Activated naive CD8-positive, alpha-beta T cell treated with anti-CD3 and anti-CD28 coated beads, Interleukin-2, amount 50 U/mL, for 24 hours (primary cell): ENCODE measurements at regions not wholly inside any gene's neighbourhood (a gene's known extent, or its start where the extent isn't known, plus 50 kb on each side); places are given as distances from the start of the nearest gene placed in this dataset.
"Not testable (repeated sequence)": the region's sequence is repeated elsewhere in the genome, so short reads cannot be mapped to it uniquely, and the experiment has no call there.

ENCODE experiments used
- ATAC-seq: fragments of 150-1000 bp; cut with Tn5 transposase; one replicate; pipeline ENCODE4 v1.10.0; 2021
- DNase-seq: peaks from one replicate; pipeline ENCODE4 v3.0.0; 2021
- H3K27ac Mint-ChIP-seq: one replicate; pipeline ENCODE4 v1.8.0; 2021; ENCODE audit warnings: mild to moderate bottlenecking, mixed read lengths
- H3K27me3 Mint-ChIP-seq: one replicate; pipeline ENCODE4 v1.8.0; 2021; ENCODE audit warnings: mixed read lengths
- H3K36me3 Mint-ChIP-seq: one replicate; pipeline ENCODE4 v1.8.0; 2021; ENCODE audit warnings: low read depth, mixed read lengths
- H3K4me1 Mint-ChIP-seq: one replicate; pipeline ENCODE4 v1.8.0; 2021; ENCODE audit warnings: mixed read lengths
- H3K4me3 Mint-ChIP-seq: one replicate; pipeline ENCODE4 v1.8.0; 2021; ENCODE audit warnings: mild to moderate bottlenecking, moderate library complexity, mixed read lengths
- H3K9me3 Mint-ChIP-seq: one replicate; pipeline ENCODE4 v1.8.0; 2021; ENCODE audit warnings: mixed read lengths

DNA sequence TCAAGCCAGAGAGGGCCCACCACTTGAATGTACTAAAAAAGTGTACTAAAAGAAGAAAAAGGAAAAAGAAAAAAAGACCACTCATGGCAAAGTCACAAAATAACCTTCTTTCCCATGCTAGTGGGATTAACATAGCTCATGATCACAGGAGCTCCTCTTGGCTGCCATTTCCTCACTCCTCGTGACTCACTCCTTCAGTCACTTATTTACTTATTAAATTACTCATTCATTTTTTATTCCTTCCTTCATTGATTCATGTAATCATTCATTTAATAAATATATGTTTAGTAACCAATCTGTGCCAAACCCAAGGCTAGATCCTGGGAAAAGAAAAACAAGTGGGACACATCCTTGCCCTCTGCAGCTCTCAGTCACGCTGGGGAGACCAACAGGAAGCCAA lies 300.5 kb downstream of the INSIG2 start:
- H3K27ac Mint-ChIP-seq: no peak overlapping the region

DNA sequence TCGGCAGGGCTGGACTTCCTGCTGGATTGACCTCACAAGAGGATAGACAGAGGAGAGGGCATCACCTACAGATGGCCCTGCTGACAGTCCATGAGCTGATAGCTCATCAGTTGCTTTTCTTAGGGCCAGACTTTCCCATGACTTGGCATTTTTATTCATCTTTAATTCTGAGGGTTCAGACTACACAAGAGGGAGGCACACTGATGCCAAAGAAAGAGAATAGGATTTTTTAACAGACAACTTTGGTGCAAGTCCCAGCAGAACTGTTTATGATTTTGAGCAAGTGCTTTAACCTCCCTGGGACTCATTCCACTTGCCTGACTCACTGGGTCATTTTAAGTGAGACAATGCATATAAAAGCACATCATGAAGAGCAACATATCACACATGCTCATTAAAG lies 299.2 kb downstream of the INSIG2 start:
- no peaks in the 10 kb centered on the region for H3K4me1 Mint-ChIP-seq
- no peaks in the 10 kb centered on the region for H3K9me3 Mint-ChIP-seq
- peaks cover 3% of the 10 kb centered on the region for H3K27me3 Mint-ChIP-seq
- ATAC-seq: no peak
- no peak overlapping the region for H3K27ac Mint-ChIP-seq
- H3K4me3 Mint-ChIP-seq: no peak overlapping the region
- no peaks in the 10 kb centered on the region for H3K36me3 Mint-ChIP-seq
- DNase-seq: no peak

More for the DNA sequence above, 300.5 kb downstream of the INSIG2 start:
- no peaks in the 10 kb centered on the region for H3K36me3 Mint-ChIP-seq
- H3K9me3 Mint-ChIP-seq: no peaks in the 10 kb centered on the region
- H3K4me1 Mint-ChIP-seq: no peaks in the 10 kb centered on the region
- H3K4me3 Mint-ChIP-seq: no peak overlapping the region
- ATAC-seq (no peak), DNase-seq (no peak)
- H3K27me3 Mint-ChIP-seq: peaks cover 5% of the 10 kb centered on the region

DNA sequence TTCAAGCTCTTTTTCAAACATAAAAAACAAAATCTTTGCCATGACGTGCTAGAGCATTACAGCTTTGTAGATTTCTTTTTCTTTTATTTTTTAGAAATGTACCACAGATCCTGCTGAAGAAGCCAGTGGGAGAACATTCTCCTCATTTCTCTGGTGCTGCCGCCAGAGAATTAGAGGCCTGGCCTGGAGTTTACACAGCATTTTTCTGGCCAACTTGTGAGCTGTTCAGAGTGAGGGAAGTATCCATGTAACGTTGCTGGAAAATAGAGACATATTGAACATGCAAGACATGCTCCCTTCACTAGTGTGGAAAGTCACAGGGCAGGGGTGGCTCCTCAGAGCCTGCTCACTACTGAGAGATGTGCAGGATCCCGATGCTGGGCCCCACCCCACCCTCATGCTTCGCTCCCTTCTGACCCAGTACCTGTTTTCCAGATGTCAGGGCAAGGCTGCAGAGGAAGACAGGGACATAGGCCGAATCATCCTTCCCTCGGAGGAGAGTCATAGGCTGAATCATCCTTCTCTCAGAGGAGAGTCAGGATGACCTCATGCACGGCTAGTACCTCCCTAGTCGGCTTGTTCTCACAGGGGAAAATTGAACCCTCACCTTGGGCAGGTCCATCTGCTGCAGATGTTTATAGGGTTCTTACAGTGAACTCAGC lies 298.5 kb downstream of the INSIG2 start:
- H3K4me1 Mint-ChIP-seq: no peaks in the 10 kb centered on the region
- no peak for ATAC-seq
- H3K36me3 Mint-ChIP-seq: no peaks in the 10 kb centered on the region
- H3K27ac Mint-ChIP-seq: no peak overlapping the region
- no peak for DNase-seq
- H3K4me3 Mint-ChIP-seq: no peak overlapping the region
- peaks cover 3% of the 10 kb centered on the region for H3K27me3 Mint-ChIP-seq
- H3K9me3 Mint-ChIP-seq: no peaks in the 10 kb centered on the region

DNA sequence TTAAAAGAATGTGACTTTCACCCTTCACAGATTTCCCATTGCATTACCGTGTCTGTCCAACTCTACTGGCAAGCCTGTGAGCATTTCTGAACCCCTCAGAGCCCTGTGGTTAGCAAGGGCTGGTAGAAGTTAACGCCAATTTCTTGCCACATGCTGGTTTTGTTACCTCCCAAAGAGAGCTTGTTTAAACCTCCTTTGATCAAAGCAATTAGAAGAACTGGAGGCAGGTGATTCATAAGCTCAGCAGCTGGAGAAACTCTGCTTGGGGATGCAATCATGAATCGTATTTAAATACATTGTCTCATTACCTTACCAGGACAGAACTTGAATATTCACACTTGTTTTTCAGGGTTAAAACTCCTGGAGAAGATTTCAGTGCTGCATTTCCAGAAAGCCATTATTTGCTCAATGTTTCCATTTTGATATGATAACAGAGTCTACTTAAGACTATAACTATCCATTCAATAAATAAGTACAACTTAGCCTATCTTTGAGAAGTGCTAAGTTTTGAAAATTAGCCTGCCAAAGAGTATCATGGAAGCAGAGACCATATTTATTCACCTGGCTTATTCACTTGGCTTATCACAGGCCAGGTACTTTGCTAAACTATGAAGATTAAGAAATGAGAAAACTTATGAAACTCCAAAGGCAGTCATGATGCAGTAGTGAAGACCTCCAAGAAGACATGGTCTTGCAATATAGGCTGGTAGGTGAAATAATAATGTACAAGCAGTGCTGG lies 292.8 kb downstream of the INSIG2 start:
- DNase-seq (no peak), ATAC-seq (no peak)
- H3K36me3 Mint-ChIP-seq: no peaks in the 10 kb centered on the region
- no peaks in the 10 kb centered on the region for H3K9me3 Mint-ChIP-seq
- H3K27ac Mint-ChIP-seq: no peak overlapping the region
- no peak overlapping the region for H3K4me3 Mint-ChIP-seq
- H3K27me3 Mint-ChIP-seq: peaks cover 2% of the 10 kb centered on the region
- no peaks in the 10 kb centered on the region for H3K4me1 Mint-ChIP-seq

DNA sequence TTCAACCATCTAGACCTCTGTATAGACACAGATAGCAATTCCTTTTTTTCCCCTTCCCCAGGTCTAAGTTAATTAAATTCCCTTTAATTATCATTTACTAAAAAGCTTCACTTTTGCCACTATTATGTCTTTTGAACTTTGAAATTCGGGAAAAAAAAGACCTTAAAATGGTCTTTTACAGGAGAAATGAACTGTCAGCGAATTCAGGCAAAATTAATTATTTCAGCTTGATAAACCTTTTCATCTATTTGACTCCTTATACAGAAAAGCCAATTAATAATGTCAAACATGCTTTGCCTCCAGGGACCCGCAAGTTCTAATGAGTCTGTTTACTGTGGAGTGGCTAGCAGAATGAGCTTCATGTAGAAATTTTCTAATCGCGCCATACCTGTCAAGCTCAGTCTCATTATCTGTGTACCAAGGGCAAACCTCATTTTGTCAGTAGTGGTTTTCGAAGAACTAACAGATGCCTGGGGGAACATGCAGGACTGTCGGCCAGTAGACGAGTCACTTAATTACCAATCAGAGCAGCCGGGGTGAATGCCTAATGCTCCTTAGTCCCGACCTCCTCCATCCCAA lies 287.7 kb downstream of the INSIG2 start:
- ATAC-seq: no peak
- Mint-ChIP-seq H3K4me3 (no peak overlapping the region), H3K9me3 (no peaks in the 10 kb centered on the region), H3K27ac (no peak overlapping the region), H3K4me1 (no peaks in the 10 kb centered on the region), H3K27me3 (peaks cover 2% of the 10 kb centered on the region), H3K36me3 (no peaks in the 10 kb centered on the region)
- no peak for DNase-seq

DNA sequence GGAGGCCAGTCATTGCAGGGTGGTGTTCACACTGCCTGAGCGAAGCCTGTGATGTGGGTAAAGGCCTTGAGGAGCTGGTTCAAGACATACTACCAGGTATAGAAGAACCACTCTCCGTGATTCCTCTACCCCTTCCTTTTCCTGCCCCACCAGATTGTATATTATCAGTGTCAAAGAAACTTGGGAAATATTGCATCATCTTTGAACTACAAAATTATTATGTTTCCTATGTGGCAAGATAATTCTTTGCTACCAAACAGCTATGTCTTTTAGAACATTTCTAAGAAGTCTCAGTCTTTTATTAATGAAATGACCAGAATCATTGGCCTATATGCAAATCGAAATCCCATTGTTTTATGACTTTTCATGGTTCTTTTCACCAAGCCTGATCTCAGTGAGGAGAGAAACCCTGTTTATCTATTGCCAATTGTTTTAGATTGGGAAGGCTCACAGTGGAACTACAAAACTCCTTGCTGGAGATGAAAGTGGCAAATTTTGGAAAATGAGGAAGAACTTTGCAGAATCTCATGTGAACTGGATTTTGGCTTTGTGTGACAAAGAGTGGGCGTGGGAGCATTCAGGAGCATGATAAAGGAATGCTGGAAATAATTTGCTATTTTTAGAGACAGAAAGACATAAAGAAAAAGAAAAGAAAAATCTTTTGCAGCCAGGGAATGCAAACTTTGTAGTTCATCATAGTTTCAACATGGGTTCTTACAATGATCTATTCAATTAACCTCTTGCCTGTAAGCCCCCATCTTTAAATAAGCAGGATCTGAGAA lies 286.9 kb downstream of the INSIG2 start:
- H3K27me3 Mint-ChIP-seq: peaks cover 2% of the 10 kb centered on the region
- no peaks in the 10 kb centered on the region for H3K36me3 Mint-ChIP-seq
- H3K4me3 Mint-ChIP-seq: no peak overlapping the region
- ATAC-seq (no peak), DNase-seq (no peak)
- no peak overlapping the region for H3K27ac Mint-ChIP-seq
- H3K9me3 Mint-ChIP-seq: no peaks in the 10 kb centered on the region
- H3K4me1 Mint-ChIP-seq: no peaks in the 10 kb centered on the region

DNA sequence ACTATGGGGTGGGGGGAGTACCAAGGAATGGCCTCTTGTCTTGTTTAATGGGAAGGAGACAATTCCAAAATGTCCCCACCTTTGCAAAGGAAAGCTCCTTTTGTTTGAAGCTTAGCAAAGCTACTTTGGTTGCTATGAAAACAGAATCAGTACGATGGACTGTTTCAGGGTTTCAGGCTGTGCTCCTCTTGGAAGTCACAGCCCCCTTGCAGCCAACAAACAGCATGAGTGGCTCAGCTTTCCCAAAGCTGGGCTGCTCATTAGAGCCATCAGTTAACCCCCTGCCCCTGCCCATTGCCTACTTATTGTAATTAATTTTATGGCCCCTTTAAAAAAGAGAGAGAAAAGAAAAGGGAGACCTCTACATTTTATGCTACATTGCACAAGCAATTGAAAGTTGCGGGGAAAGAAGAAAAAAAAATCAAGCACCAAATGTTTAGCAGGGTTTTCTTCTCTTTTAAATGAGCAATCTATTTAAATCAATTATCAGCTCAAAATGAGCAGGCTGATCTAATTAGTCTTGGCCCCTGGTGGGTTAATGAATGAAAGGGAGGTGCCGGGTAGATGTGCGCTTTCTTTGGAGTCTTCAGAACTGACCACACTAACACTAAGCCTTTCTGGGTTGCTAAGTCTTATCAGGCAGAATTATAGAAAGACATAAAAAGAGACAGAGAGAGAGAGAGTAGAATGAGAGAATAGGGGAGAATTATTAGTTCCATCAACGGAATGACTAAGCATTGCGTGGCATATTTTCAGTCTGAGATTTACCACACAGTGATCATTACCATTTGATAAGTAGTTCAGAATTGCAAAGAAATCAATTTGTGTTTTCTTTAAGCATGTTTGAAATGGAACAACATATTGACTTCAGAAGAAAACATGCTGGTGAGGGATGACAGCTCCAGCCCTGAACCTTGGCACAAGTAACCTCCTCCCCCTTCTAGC lies 284.9 kb downstream of the INSIG2 start:
- no peaks in the 10 kb centered on the region for H3K9me3 Mint-ChIP-seq
- H3K36me3 Mint-ChIP-seq: no peaks in the 10 kb centered on the region
- ATAC-seq (no peak), DNase-seq (no peak)
- no peak overlapping the region for H3K4me3 Mint-ChIP-seq
- no peak overlapping the region for H3K27ac Mint-ChIP-seq
- no peaks in the 10 kb centered on the region for H3K4me1 Mint-ChIP-seq
- peaks cover 7% of the 10 kb centered on the region for H3K27me3 Mint-ChIP-seq

DNA sequence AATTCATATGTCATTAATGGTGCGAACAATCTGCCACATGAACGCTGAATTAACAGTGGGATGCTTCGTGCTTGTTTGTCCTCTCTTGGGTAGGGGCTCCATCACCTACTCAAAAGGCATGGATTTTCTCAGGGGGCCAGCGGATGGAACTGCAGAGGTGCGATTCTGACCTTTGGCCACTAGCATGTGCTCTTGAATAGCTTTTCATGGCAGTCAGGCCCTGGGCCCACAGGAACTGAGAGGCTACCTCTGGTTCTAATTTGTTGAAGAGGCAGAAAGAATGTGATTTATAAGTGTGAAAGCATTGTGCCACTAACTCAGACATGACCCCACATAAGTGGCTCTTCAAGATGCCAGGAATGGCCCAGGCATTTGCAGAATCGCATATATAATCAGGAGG lies 283.2 kb downstream of the INSIG2 start:
- H3K9me3 Mint-ChIP-seq: no peaks in the 10 kb centered on the region
- H3K36me3 Mint-ChIP-seq: no peaks in the 10 kb centered on the region
- DNase-seq (peak; percentile 2), ATAC-seq (no peak)
- H3K4me3 Mint-ChIP-seq: no peak overlapping the region
- H3K27me3 Mint-ChIP-seq: peaks cover 12% of the 10 kb centered on the region
- H3K4me1 Mint-ChIP-seq: no peaks in the 10 kb centered on the region
- H3K27ac Mint-ChIP-seq: no peak overlapping the region

DNA sequence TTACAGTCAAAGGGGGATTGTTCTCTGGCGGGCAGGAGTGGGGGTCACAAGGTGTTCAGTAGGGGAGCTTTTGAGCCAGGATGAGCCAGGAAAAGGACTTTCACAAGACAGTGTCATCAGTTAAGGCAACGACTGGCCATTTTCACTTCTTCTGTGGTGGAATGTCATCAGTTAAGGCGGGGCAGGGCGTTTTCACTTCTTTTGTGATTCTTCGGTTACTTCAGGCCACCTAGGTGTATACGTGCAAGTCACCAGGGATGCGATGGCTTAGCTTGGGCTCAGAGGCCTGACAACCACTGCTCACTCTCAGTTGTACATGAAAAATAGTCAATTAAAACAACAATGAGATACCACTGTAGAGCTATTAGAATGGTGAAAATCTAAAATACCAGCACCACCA lies 281.2 kb downstream of the INSIG2 start:
- H3K27ac Mint-ChIP-seq, DNase-seq, ATAC-seq, H3K4me1 Mint-ChIP-seq, H3K4me3 Mint-ChIP-seq, H3K36me3 Mint-ChIP-seq, H3K9me3 Mint-ChIP-seq: not testable (repeated sequence)
- peaks cover 12% of the 10 kb centered on the region for H3K27me3 Mint-ChIP-seq

DNA sequence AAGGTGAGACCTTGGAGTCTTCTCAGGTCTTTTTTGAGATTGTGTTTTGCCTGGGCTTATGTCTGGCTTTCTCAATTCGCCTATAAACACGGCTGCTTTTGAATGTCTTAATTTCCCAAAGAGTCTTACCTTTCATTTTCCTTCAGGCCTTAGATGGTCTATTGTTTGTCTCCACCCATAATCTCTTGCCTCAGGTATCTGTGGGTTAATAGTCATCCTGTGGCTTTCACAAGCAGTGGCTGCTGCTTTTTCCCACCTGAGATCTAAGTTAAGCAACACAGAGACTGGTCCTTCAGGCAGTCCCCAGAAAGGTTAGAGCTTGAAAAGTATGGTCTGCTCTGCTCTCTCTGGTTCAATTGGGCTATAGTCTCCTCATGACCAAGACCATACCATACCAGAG lies 275.3 kb downstream of the INSIG2 start:
- H3K9me3 Mint-ChIP-seq: peaks cover 12% of the 10 kb centered on the region
- no peaks in the 10 kb centered on the region for H3K4me1 Mint-ChIP-seq
- no peaks in the 10 kb centered on the region for H3K36me3 Mint-ChIP-seq
- ATAC-seq (no peak), DNase-seq (no peak)
- no peak overlapping the region for H3K4me3 Mint-ChIP-seq
- no peak overlapping the region for H3K27ac Mint-ChIP-seq
- H3K27me3 Mint-ChIP-seq: peaks cover 12% of the 10 kb centered on the region

DNA sequence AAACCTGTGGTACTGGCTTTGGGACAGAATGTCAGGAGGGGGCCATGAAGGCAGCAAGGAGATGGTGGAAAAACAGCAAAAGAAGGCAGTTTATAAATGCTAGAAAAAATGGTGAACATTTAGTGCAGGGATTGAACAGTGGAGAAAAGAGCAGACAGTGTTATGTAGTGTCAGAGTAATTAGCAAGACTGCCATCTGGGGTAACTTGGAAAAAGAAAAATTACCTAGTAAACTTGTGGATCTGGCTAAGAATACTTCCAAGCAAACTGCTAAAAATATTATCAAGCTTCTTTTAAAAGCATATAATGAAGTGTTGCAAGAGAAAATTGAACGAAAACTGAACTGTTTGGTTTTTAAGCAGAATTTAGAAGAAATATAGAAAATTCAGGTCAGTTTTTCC lies 267.8 kb downstream of the INSIG2 start:
- no peak for ATAC-seq
- no peak overlapping the region for H3K27ac Mint-ChIP-seq
- peaks cover 15% of the 10 kb centered on the region for H3K9me3 Mint-ChIP-seq
- H3K27me3 Mint-ChIP-seq: peaks cover 9% of the 10 kb centered on the region
- DNase-seq: no peak
- no peaks in the 10 kb centered on the region for H3K36me3 Mint-ChIP-seq
- H3K4me3 Mint-ChIP-seq: no peak overlapping the region
- no peaks in the 10 kb centered on the region for H3K4me1 Mint-ChIP-seq

DNA sequence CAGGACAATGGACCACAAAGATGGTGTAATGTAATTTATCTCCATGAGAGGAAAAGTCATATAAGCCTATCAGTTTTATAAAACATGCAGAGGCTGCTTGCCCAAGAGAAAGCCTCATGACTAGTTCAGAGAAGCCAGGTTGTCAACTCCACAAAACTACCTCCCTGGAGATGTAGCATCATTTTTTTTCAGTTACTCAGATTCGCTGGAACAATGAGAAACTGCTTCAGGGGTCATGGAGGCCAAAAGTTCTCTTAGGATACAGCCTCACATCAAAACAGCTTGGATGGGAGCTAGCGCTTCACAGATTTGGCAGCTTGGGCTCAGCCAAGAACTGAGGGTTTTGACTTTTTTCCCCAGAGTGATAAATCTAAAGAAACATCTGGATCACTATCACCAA lies 263.5 kb downstream of the INSIG2 start:
- Mint-ChIP-seq H3K4me1 (no peaks in the 10 kb centered on the region), H3K4me3 (no peak overlapping the region), H3K36me3 (no peaks in the 10 kb centered on the region), H3K27me3 (peaks cover 8% of the 10 kb centered on the region), H3K9me3 (no peaks in the 10 kb centered on the region), H3K27ac (no peak overlapping the region)
- no peak for DNase-seq
- ATAC-seq: no peak

DNA sequence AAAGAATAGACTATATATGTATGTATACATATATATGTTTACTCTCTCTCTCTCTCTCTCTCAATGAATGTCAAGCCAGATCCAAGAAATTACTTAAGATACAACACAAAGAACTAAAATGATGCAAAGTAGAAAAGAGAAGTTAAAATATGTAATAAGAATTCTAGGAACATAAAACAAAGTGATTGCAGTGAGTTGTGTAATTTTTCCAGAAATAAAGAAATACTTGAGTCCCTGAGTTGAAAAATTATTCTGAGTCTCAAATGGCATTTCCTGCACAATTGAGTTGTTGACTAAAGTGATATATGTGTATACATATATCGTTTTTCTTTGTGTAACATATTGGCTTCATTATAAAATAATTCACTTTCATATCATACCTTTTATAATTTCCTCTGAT lies 262.4 kb downstream of the INSIG2 start:
- Mint-ChIP-seq H3K27me3 (peaks cover 8% of the 10 kb centered on the region), H3K36me3 (no peaks in the 10 kb centered on the region), H3K4me1 (no peaks in the 10 kb centered on the region), H3K9me3 (no peaks in the 10 kb centered on the region), H3K27ac (no peak overlapping the region), H3K4me3 (no peak overlapping the region)
- DNase-seq: no peak
- ATAC-seq: no peak

DNA sequence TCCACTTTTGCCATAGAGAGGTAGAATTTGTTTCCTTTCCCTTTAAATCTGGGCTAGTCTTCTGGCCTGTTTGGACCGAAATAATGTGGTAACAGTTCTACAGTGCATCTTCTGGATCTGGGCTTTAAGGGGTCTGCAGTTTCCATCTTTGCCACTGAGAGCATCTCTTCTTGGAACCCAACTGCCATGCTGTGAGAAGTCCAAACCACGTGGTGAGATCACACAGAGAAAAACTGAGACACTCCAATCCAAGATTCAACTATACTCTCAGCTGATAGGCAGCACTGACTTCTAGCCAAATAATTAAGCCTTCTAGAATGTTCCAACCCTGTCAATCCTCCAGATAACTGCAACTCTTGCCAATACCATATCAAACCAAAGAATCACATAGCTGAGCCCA lies 261.1 kb downstream of the INSIG2 start:
- H3K36me3 Mint-ChIP-seq: no peaks in the 10 kb centered on the region
- H3K4me1 Mint-ChIP-seq: no peaks in the 10 kb centered on the region
- no peak for ATAC-seq
- DNase-seq: no peak
- H3K27me3 Mint-ChIP-seq: peaks cover 10% of the 10 kb centered on the region
- H3K9me3 Mint-ChIP-seq: no peaks in the 10 kb centered on the region
- H3K4me3 Mint-ChIP-seq: no peak overlapping the region
- no peak overlapping the region for H3K27ac Mint-ChIP-seq
